HEK293 (cell line): ENCODE measurements at regions not wholly inside any gene's neighbourhood (a gene's known extent, or its start where the extent isn't known, plus 50 kb on each side); places are given as distances from the start of the nearest gene placed in this dataset.

Source experiments
- CTCF ChIA-PET: fragments of 350-600 bp; formaldehyde crosslinking; extraction: SDS; loops from one replicate; lab custom pipeline; 2021; ENCODE audit warnings: antibody characterized with exemption; lab: Yijun Ruan, JAX
- POLR2A ChIA-PET: fragments of 300-600 bp; formaldehyde crosslinking; extraction: SDS; loops from one replicate; lab custom pipeline; 2020; ENCODE audit warnings: antibody characterized with exemption, inconsistent platforms; lab: Yijun Ruan, JAX
- H3K27ac ChIP-seq: fragments of 200-500 bp; sonication (Bioruptor generic); 2 replicates; pipeline ENCODE4 v1.5.1; 2014; ENCODE audit warnings: low read depth, low read length, control low read depth, inconsistent platforms; ENCODE audit errors: extremely low read depth
- H3K36me3 ChIP-seq, 2 experiments: fragments of 200-500 bp in 1 of 2; sonication (Bioruptor generic) in 1 of 2; 1 replicate in 1 of 2; 2 replicates in 1 of 2; pipeline ENCODE4 v1.5.1; 2014 to 2017; ENCODE audit warnings: inconsistent platforms in 2 of 2, low read length in 2 of 2; ENCODE audit not compliant: control insufficient read depth in 2 of 2, insufficient read depth in 1 of 2
- H3K4me1 ChIP-seq: fragments of 200-500 bp; sonication (Bioruptor generic); 2 replicates; pipeline ENCODE4 v1.5.1; 2014; ENCODE audit warnings: mild to moderate bottlenecking, low read length, inconsistent platforms; ENCODE audit not compliant: control insufficient read depth, insufficient read depth
- H3K4me3 ChIP-seq: 2 replicates; pipeline ENCODE4 v1.5.1; 2011; ENCODE audit warnings: low read depth, mild to moderate bottlenecking, control low read depth, low read length, moderate library complexity
- H3K9me3 ChIP-seq: fragments of 200-500 bp; sonication (Bioruptor generic); 2 replicates; pipeline ENCODE4 v1.5.1; 2014; ENCODE audit warnings: low read depth, low read length, inconsistent platforms; ENCODE audit not compliant: control insufficient read depth, insufficient read depth
- ATF2 ChIP-seq: fragments of 450-650 bp; formaldehyde crosslinking; IDR thresholded peaks from 2 replicates; pipeline ENCODE4 v1.5.1; 2016; ENCODE audit warnings: missing biosample characterization, missing genetic modification characterization, low read depth
- HOXA7 ChIP-seq: sonication (generic); formaldehyde crosslinking; IDR thresholded peaks from 2 replicates; pipeline ENCODE4 v1.8.1; 2022; ENCODE audit warnings: missing genetic modification reagents, borderline replicate concordance
- HOXD13 ChIP-seq: sonication (generic); formaldehyde crosslinking; IDR thresholded peaks from 2 replicates; pipeline ENCODE4 v1.8.0; 2022; ENCODE audit warnings: missing genetic modification reagents, borderline replicate concordance
- IKZF3 ChIP-seq: fragments of 450-650 bp; IDR thresholded peaks from 2 replicates; pipeline ENCODE4 v1.5.0; 2018; ENCODE audit warnings: missing biosample characterization, mild to moderate bottlenecking, missing genetic modification characterization, moderate library complexity
- MEIS1 ChIP-seq: sonication (generic); formaldehyde crosslinking; IDR thresholded peaks from 2 replicates; pipeline ENCODE4 v1.8.1; 2022; ENCODE audit warnings: missing genetic modification reagents, mild to moderate bottlenecking, borderline replicate concordance
- MYNN ChIP-seq: fragments of 450-650 bp; formaldehyde crosslinking; IDR thresholded peaks from 2 replicates; pipeline ENCODE4 v1.5.1; 2016; ENCODE audit warnings: missing biosample characterization, missing genetic modification characterization, borderline replicate concordance
- ZBTB1 ChIP-seq: fragments of 450-650 bp; formaldehyde crosslinking; IDR thresholded peaks from 2 replicates; pipeline ENCODE4 v1.5.1; 2016; ENCODE audit warnings: missing biosample characterization, missing genetic modification characterization
- ZBTB48 ChIP-seq: fragments of 450-650 bp; formaldehyde crosslinking; IDR thresholded peaks from 2 replicates; pipeline ENCODE4 v1.5.1; 2016; ENCODE audit warnings: missing biosample characterization, missing genetic modification characterization
- ZNF112 ChIP-seq: fragments of 450-650 bp; formaldehyde crosslinking; IDR thresholded peaks from 2 replicates; pipeline ENCODE4 v1.5.0; 2017; ENCODE audit warnings: missing biosample characterization, missing genetic modification characterization
- ZNF2 ChIP-seq: fragments of 450-650 bp; formaldehyde crosslinking; IDR thresholded peaks from 2 replicates; pipeline ENCODE4 v1.5.1; 2016; ENCODE audit warnings: missing biosample characterization, missing genetic modification characterization
- ZNF239 ChIP-seq: fragments of 450-650 bp; formaldehyde crosslinking; IDR thresholded peaks from 2 replicates; pipeline ENCODE4 v1.5.1; 2016; ENCODE audit warnings: missing biosample characterization, missing genetic modification characterization
- ZNF501 ChIP-seq: fragments of 450-650 bp; formaldehyde crosslinking; IDR thresholded peaks from 2 replicates; pipeline ENCODE4 v1.5.1; 2016; ENCODE audit warnings: missing biosample characterization, missing genetic modification characterization
- ZNF518A ChIP-seq: fragments of 450-650 bp; formaldehyde crosslinking; conservative IDR thresholded peaks from 2 replicates; pipeline ENCODE4 v1.5.1; 2016; ENCODE audit warnings: low read depth, missing biosample characterization, missing genetic modification characterization
- ZNF544 ChIP-seq: fragments of 450-650 bp; formaldehyde crosslinking; IDR thresholded peaks from 2 replicates; pipeline ENCODE4 v1.5.0; 2017; ENCODE audit warnings: missing biosample characterization, missing genetic modification characterization
- ZNF555 ChIP-seq: fragments of 450-650 bp; formaldehyde crosslinking; conservative IDR thresholded peaks from 2 replicates; pipeline ENCODE4 v1.5.1; 2017; ENCODE audit warnings: missing biosample characterization, mild to moderate bottlenecking, missing genetic modification characterization, inconsistent platforms
- ZNF76 ChIP-seq: fragments of 450-650 bp; formaldehyde crosslinking; IDR thresholded peaks from 2 replicates; pipeline ENCODE4; 2016; ENCODE audit warnings: low read depth, missing biosample characterization, missing genetic modification characterization, borderline replicate concordance
- ZNF768 ChIP-seq: fragments of 450-650 bp; formaldehyde crosslinking; IDR thresholded peaks from 2 replicates; pipeline ENCODE4 v1.5.1; 2018; ENCODE audit warnings: missing biosample characterization, mild to moderate bottlenecking, missing genetic modification characterization
- ZNF792 ChIP-seq: fragments of 450-650 bp; formaldehyde crosslinking; IDR thresholded peaks from 2 replicates; pipeline ENCODE4 v1.5.1; 2016; ENCODE audit warnings: missing biosample characterization, missing genetic modification characterization
- ZNF843 ChIP-seq: fragments of 450-650 bp; formaldehyde crosslinking; IDR thresholded peaks from 2 replicates; pipeline ENCODE4 v1.5.1; 2016; ENCODE audit warnings: missing biosample characterization, missing genetic modification characterization
- TF ChIP-seq, protein P1 (sequence below): fragments of 450-650 bp; formaldehyde crosslinking; IDR thresholded peaks from 2 replicates; pipeline ENCODE4 v1.5.1; 2016; ENCODE audit warnings: missing biosample characterization, missing genetic modification characterization
- TF ChIP-seq, protein P2 (sequence below): fragments of 450-650 bp; formaldehyde crosslinking; IDR thresholded peaks from 2 replicates; pipeline ENCODE4 v1.5.1; 2017; ENCODE audit warnings: missing biosample characterization, missing genetic modification characterization

GRCh38 chr4:126993351-126993750, 639.4 kb upstream of the INTU start (continued):
- TF ChIP-seq, protein P1, sequence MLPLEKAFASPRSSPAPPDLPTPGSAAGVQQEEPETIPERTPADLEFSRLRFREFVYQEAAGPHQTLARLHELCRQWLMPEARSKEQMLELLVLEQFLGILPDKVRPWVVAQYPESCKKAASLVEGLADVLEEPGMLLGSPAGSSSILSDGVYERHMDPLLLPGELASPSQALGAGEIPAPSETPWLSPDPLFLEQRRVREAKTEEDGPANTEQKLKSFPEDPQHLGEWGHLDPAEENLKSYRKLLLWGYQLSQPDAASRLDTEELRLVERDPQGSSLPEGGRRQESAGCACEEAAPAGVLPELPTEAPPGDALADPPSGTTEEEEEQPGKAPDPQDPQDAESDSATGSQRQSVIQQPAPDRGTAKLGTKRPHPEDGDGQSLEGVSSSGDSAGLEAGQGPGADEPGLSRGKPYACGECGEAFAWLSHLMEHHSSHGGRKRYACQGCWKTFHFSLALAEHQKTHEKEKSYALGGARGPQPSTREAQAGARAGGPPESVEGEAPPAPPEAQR (tag by site-specific recombination): no peak
- TF ChIP-seq, protein P2, sequence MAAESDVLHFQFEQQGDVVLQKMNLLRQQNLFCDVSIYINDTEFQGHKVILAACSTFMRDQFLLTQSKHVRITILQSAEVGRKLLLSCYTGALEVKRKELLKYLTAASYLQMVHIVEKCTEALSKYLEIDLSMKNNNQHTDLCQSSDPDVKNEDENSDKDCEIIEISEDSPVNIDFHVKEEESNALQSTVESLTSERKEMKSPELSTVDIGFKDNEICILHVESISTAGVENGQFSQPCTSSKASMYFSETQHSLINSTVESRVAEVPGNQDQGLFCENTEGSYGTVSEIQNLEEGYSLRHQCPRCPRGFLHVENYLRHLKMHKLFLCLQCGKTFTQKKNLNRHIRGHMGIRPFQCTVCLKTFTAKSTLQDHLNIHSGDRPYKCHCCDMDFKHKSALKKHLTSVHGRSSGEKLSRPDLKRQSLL (tag by site-specific recombination): no peak
- TF ChIP-seq ZNF76 (tag by site-specific recombination) (no peak), ZNF239 (tag by site-specific recombination) (no peak), HOXD13 (no peak), ATF2 (tag by site-specific recombination) (no peak), MEIS1 (CRISPR knock-in tag) (no peak), IKZF3 (tag by site-specific recombination) (no peak)

- CTCF ChIA-PET: no interaction called here
- Histone ChIP-seq H3K36me3 (no peaks in the 10 kb centered on the region), H3K27ac (no peak overlapping the region), H3K9me3 (no peaks in the 10 kb centered on the region), H3K4me3 (no peak overlapping the region), H3K4me1 (no peaks in the 10 kb centered on the region)
- no peak for TF ChIP-seq ZNF792
- TF ChIP-seq MYNN (tag by site-specific recombination): no peak
- no peak for TF ChIP-seq HOXA7
- no peak for TF ChIP-seq ZNF843
- no peak for TF ChIP-seq ZNF555 (tag by site-specific recombination)
- TF ChIP-seq ZNF518A (tag by site-specific recombination): no peak
- TF ChIP-seq ZBTB48 (tag by site-specific recombination): no peak
- TF ChIP-seq ZNF768 (tag by site-specific recombination): no peak
- TF ChIP-seq ZNF544 (tag by site-specific recombination): no peak
- no peak for TF ChIP-seq ZNF2 (tag by site-specific recombination)
- TF ChIP-seq ZBTB1 (tag by site-specific recombination): no peak
- no peak for TF ChIP-seq ZNF501 (tag by site-specific recombination)
- no peak for TF ChIP-seq ZNF112 (tag by site-specific recombination)
- POLR2A ChIA-PET: no interaction called here
These were observed 637.5 kb upstream of the INTU start for GRCh38 chr4:126995235-126995634.
